Neuronal stem cell (in vitro differentiated cells): ENCODE measurements at regions not wholly inside any gene's neighbourhood (a gene's known extent, or its start where the extent isn't known, plus 50 kb on each side); places are given as distances from the start of the nearest gene placed in this dataset.

Source experiments
- DNase-seq: peaks from one replicate; pipeline ENCODE4 v3.0.0-alpha.2; 2013; ENCODE audit warnings: low spot score
- H2AFZ ChIP-seq: one replicate; pipeline ENCODE4 v1.6.1; 2013; ENCODE audit warnings: mild to moderate bottlenecking, low read length, inconsistent platforms
- H2AK5ac ChIP-seq: 2 replicates; pipeline ENCODE4 v1.6.1; 2013; ENCODE audit warnings: low read depth, mild to moderate bottlenecking, inconsistent platforms, low read length, moderate library complexity, mixed read lengths
- H2BK120ac ChIP-seq: 2 replicates; pipeline ENCODE4 v1.6.1; 2013; ENCODE audit warnings: low read depth, mild to moderate bottlenecking, inconsistent platforms, low read length, moderate library complexity, mixed read lengths
- H2BK12ac ChIP-seq: one replicate; pipeline ENCODE4 v1.6.1; 2013; ENCODE audit warnings: low read length, inconsistent platforms
- H2BK15ac ChIP-seq: 2 replicates; pipeline ENCODE4 v1.6.1; 2013; ENCODE audit warnings: mild to moderate bottlenecking, low read length, inconsistent platforms, mixed read lengths
- H2BK5ac ChIP-seq: one replicate; pipeline ENCODE4 v1.6.1; 2013; ENCODE audit warnings: inconsistent platforms, mild to moderate bottlenecking, low read length, moderate library complexity
- H3K14ac ChIP-seq: one replicate; pipeline ENCODE4 v1.6.1; 2013; ENCODE audit warnings: low read length, inconsistent platforms
- H3K18ac ChIP-seq: 2 replicates; pipeline ENCODE4 v1.6.1; 2013; ENCODE audit warnings: low read length, inconsistent platforms
- H3K23ac ChIP-seq: 2 replicates; pipeline ENCODE4 v1.6.1; 2013; ENCODE audit warnings: low read depth, mild to moderate bottlenecking, mixed read lengths, low read length, inconsistent platforms; ENCODE audit not compliant: poor library complexity
- H3K27ac ChIP-seq: replicated peaks from 3 replicates; pipeline ENCODE4 v1.5.1; 2013; ENCODE audit warnings: low read length, inconsistent platforms
- H3K27me3 ChIP-seq, 3 experiments: 2 replicates each; pipeline ENCODE4 v1.6.1; 2013; ENCODE audit warnings: low read length in 3 of 3, mild to moderate bottlenecking in 2 of 3, inconsistent platforms in 1 of 3, low read depth in 1 of 3, mixed read lengths in 1 of 3, moderate library complexity in 1 of 3; ENCODE audit not compliant: control insufficient read depth in 3 of 3, insufficient read depth in 3 of 3
- H3K36me3 ChIP-seq, 2 donors: replicated peaks in 1 of 2; 2 replicates each; pipeline ENCODE4 v1.6.1; 2013; ENCODE audit warnings: low read length in 2 of 2; ENCODE audit not compliant: control insufficient read depth in 2 of 2, insufficient read depth in 2 of 2
- H3K4ac ChIP-seq: 2 replicates; pipeline ENCODE4 v1.6.1; 2013; ENCODE audit warnings: inconsistent platforms, mild to moderate bottlenecking, low read length, moderate library complexity
- H3K4me1 ChIP-seq, 2 donors: 1 replicate in 1 of 2; 2 replicates in 1 of 2; pipeline ENCODE4 v1.6.1; 2013; ENCODE audit warnings: low read length in 2 of 2, low read depth in 1 of 2; ENCODE audit not compliant: control insufficient read depth in 2 of 2, insufficient read depth in 1 of 2
- H3K4me2 ChIP-seq: one replicate; pipeline ENCODE4 v1.6.1; 2013; ENCODE audit warnings: mild to moderate bottlenecking, low read length, inconsistent platforms; ENCODE audit not compliant: insufficient read depth, poor library complexity, severe bottlenecking
- H3K4me3 ChIP-seq, 2 donors: 2 replicates each; pipeline ENCODE4 v1.5.1; 2013; ENCODE audit warnings: low read length in 2 of 2, mild to moderate bottlenecking in 2 of 2, inconsistent platforms in 1 of 2, moderate library complexity in 1 of 2
- H3K79me1 ChIP-seq: one replicate; pipeline ENCODE4 v1.6.1; 2013; ENCODE audit warnings: low read depth, mild to moderate bottlenecking, inconsistent platforms, low read length, moderate library complexity
- H3K9ac ChIP-seq: one replicate; pipeline ENCODE4 v1.6.1; 2013; ENCODE audit warnings: mild to moderate bottlenecking, low read depth, low read length, inconsistent platforms; ENCODE audit not compliant: poor library complexity
- H3K9me3 ChIP-seq, 2 donors: replicated peaks in 1 of 2; 2 replicates each; pipeline versions ENCODE3 to v1.6.1; 2013; ENCODE audit warnings: low read length in 2 of 2, mild to moderate bottlenecking in 2 of 2, inconsistent platforms in 1 of 2, low read depth in 1 of 2, mixed read lengths in 1 of 2, moderate library complexity in 1 of 2; ENCODE audit not compliant: control insufficient read depth in 2 of 2, insufficient read depth in 1 of 2
- H4K8ac ChIP-seq: one replicate; pipeline ENCODE4 v1.6.1; 2013; ENCODE audit warnings: low read depth, mild to moderate bottlenecking, inconsistent platforms, low read length, moderate library complexity
- H4K91ac ChIP-seq: one replicate; pipeline ENCODE4 v1.6.1; 2013; ENCODE audit warnings: low read length, low read depth, mild to moderate bottlenecking, inconsistent platforms; ENCODE audit not compliant: poor library complexity
- WGBS, 2 donors: extraction: QIAGEN DNeasy Blood & Tissue Kit; methylation state at CpG; one replicate each; pipeline ENCODE4 v1.1.7; 2013; ENCODE audit warnings: missing lambda C conversion rate in 2 of 2, mixed read lengths in 1 of 2; ENCODE audit not compliant: insufficient read length in 2 of 2, insufficient replicate concordance in 1 of 2; ENCODE audit errors: extremely low coverage in 2 of 2; 5-methylcytosine and 5-hydroxymethylcytosine counted together

DNA sequence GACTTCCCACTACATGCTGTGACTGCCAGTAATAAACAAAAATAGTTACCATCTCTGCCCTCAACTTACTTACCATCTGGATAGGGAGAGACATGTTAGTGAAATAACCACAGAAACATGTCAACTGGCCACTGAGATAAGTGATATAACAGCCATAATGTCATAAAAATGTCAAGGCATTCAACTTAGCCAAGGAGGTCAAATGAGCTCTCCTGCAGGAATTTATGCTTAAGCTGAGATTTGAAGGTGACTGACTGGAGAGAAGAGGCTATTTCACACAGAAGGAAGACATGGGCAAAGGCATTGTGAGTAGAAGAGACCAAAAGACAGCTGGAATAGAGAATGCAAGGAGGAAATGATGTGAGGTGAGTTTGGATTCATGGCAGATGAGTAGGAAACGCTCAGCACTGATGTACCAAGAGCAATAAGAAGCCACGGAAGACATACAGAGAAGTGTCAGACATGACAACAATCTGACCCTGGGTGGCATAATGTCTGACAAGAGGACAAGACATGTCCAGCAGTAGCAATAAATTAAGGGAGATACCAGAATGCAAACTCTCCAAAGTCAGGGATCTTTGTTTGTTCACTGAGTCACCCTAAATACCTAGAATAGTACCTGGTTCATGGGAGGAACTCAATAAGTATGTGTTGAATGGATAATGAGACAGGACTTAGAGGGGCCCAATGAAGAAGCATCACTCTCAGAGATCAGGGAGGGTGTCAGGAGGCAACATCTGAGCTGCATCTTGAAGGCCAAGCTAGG lies 318.8 kb downstream of the ACTL7B start:
- H4K91ac ChIP-seq: no peak overlapping the region
- no peak overlapping the region for H3K4me2 ChIP-seq
- no peaks in the 10 kb centered on the region for H3K79me1 ChIP-seq
- no peak overlapping the region for H3K9ac ChIP-seq
- H2BK5ac ChIP-seq: no peak overlapping the region
- DNase-seq: no peak
- H2AFZ ChIP-seq: no peak overlapping the region
- WGBS, 2 donors: no CpG with 5 or more reads among the region's 2 CpGs
- H3K27me3 ChIP-seq: no peaks in the 10 kb centered on the region
- H2AK5ac ChIP-seq: no peak overlapping the region
- no peaks in the 10 kb centered on the region for H3K4me1 ChIP-seq
- H3K27ac ChIP-seq: no peak overlapping the region
- no peak overlapping the region for H2BK120ac ChIP-seq
- no peaks in the 10 kb centered on the region for H3K36me3 ChIP-seq
- no peak overlapping the region for H3K23ac ChIP-seq
- no peak overlapping the region for H4K8ac ChIP-seq
- H3K14ac ChIP-seq: no peak overlapping the region
- no peak overlapping the region for H2BK15ac ChIP-seq
- no peak overlapping the region for H3K4ac ChIP-seq
- H3K9me3 ChIP-seq: no peaks in the 10 kb centered on the region
- H3K18ac ChIP-seq: no peak overlapping the region
- H2BK12ac ChIP-seq: no peak overlapping the region
- no peak overlapping the region for H3K4me3 ChIP-seq

DNA sequence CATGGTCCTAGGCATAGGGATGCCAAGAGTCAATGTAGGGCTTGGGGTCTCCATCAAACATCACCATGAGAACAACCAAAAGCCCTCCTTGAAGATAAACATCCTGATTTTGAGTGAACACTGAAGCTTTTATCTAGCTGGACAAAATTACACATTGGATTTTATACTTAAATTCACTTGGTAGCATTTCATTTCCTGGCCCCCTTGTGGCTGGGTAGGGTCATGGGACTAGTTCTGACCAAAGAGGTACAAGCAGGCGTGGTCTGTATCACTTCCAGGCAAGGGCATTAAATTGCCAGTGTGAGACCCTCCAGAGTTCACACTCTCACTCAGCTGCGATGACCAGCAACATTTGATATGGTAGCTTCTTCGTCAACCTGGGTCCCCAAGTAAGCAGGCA lies 320.3 kb downstream of the ACTL7B start:
- no peak overlapping the region for H3K27ac ChIP-seq
- H2AFZ ChIP-seq: no peak overlapping the region
- no peaks in the 10 kb centered on the region for H3K4me1 ChIP-seq
- H2BK5ac ChIP-seq: no peak overlapping the region
- H2BK120ac ChIP-seq: no peak overlapping the region
- no peak overlapping the region for H3K4me3 ChIP-seq
- no peak overlapping the region for H3K18ac ChIP-seq
- H3K4ac ChIP-seq: no peak overlapping the region
- no CpG with 5 or more reads among the region's 3 CpGs for WGBS, 2 donors
- no peak overlapping the region for H2AK5ac ChIP-seq
- H3K36me3 ChIP-seq: no peaks in the 10 kb centered on the region
- no peak overlapping the region for H4K8ac ChIP-seq
- no peak overlapping the region for H3K4me2 ChIP-seq
- H3K14ac ChIP-seq: no peak overlapping the region
- no peak overlapping the region for H3K9ac ChIP-seq
- no peaks in the 10 kb centered on the region for H3K9me3 ChIP-seq
- no peak overlapping the region for H3K23ac ChIP-seq
- no peak overlapping the region for H2BK15ac ChIP-seq
- no peak for DNase-seq
- no peak overlapping the region for H2BK12ac ChIP-seq
- no peaks in the 10 kb centered on the region for H3K27me3 ChIP-seq
- H3K79me1 ChIP-seq: no peaks in the 10 kb centered on the region
- no peak overlapping the region for H4K91ac ChIP-seq

DNA sequence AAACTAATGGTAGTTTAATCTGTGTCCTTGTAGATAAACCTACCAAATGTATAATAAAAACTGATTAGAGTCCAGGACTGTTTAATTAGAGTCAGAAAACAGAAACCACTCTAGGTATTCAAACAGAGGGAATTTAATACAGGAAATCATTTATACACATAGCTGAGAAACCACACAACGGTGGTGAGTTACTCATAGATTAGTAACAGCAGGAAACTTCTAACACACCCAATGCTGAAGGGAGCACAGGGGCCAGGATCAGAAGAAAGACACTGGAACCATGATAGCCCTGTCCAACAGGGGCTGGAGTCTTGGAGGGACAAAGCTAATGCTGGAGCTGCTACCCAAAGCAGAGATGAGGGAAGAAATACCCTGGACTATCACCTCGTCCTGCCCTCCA lies 321.0 kb downstream of the ACTL7B start:
- Histone ChIP-seq H3K23ac (no peak overlapping the region), H2BK120ac (no peak overlapping the region), H2BK15ac (no peak overlapping the region), H3K4me2 (no peak overlapping the region), H3K4ac (no peak overlapping the region), H3K27ac (no peak overlapping the region), H2AFZ (no peak overlapping the region), H3K36me3 (no peaks in the 10 kb centered on the region), H2BK12ac (no peak overlapping the region), H3K27me3 (no peaks in the 10 kb centered on the region), H2BK5ac (no peak overlapping the region), H3K18ac (no peak overlapping the region), H3K14ac (no peak overlapping the region), H4K8ac (no peak overlapping the region), H3K9ac (no peak overlapping the region), H2AK5ac (no peak overlapping the region), H3K9me3 (no peaks in the 10 kb centered on the region), H3K4me1 (no peaks in the 10 kb centered on the region), H4K91ac (no peak overlapping the region), H3K4me3 (no peak overlapping the region), H3K79me1 (no peaks in the 10 kb centered on the region)
- no peak for DNase-seq
- no CpG with 5 or more reads among the region's 2 CpGs for WGBS, 2 donors

DNA sequence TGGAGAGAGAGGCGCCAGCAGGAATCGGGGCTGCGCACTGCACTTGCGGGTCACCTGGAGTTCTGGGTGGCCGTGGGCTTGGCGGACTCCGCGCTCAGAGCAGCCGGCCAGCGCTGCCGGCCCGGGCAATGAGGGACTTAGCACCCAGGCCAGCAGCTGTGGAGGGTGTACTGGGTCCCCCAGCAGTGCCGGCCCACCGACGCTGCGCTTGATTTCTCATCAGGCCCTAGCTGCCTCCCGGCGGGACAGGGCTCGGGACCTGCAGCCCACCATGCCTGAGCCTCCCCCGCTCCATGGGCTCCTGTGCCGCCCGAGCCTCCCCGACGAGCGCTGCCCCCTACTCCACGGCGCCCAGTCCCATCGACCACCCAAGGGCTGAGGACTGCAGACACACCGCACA lies 325.6 kb downstream of the ACTL7B start:
- DNase-seq: no peak
- Histone ChIP-seq H3K4me2 (no peak overlapping the region), H2BK15ac (no peak overlapping the region), H2BK5ac (no peak overlapping the region), H3K4me1 (no peaks in the 10 kb centered on the region), H2BK120ac (no peak overlapping the region), H3K18ac (no peak overlapping the region), H2AK5ac (no peak overlapping the region), H4K8ac (no peak overlapping the region), H3K4me3 (no peak overlapping the region), H3K4ac (no peak overlapping the region), H4K91ac (no peak overlapping the region), H3K14ac (no peak overlapping the region), H3K27ac (no peak overlapping the region), H3K9ac (no peak overlapping the region), H3K9me3 (no peaks in the 10 kb centered on the region), H3K23ac (no peak overlapping the region), H3K27me3 (no peaks in the 10 kb centered on the region), H2BK12ac (no peak overlapping the region), H2AFZ (no peak overlapping the region), H3K36me3 (no peaks in the 10 kb centered on the region), H3K79me1 (no peaks in the 10 kb centered on the region)
- WGBS, 2 donors: no CpG with 5 or more reads among the region's 29 CpGs
